Mammary epithelial cell (primary cell): ENCODE measurements at regions not wholly inside any gene's neighbourhood (a gene's known extent, or its start where the extent isn't known, plus 50 kb on each side); places are given as distances from the start of the nearest gene placed in this dataset.

Source experiments
- EZH2 ChIP-seq: IDR thresholded peaks from 2 replicates; pipeline ENCODE4 v1.6.1; 2012; ENCODE audit warnings: low read length, inconsistent platforms, borderline replicate concordance
- TF ChIP-seq, protein P1 (sequence below), 2 donors: IDR thresholded peaks in 1 of 2; conservative IDR thresholded peaks in 1 of 2; 2 replicates each; pipeline ENCODE4 v1.5.1; 2011 to 2012; ENCODE audit warnings: inconsistent platforms in 2 of 2, low read length in 2 of 2, mild to moderate bottlenecking in 2 of 2, control low read depth in 1 of 2, low read depth in 1 of 2; ENCODE audit not compliant: insufficient read depth in 1 of 2; ENCODE audit errors: extremely low read depth in 1 of 2

DNA sequence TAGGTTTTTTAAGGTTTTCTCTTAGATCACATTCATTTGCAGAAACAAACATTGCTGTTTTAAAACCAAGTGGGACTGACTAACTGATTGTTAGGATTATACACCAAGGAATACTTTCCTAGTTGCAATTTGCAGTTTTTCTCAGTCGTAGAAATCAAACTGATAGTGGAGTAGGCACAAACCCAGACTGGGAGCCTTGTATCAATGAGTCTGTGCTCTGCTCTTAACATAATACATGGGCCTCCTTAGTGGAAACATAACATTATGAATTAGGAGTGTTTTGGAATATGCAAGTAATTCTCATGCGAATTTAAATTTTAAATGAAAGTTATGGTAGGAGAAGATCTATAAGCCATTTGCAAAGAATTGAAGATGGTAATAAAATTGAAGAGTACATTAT, 223.5 kb downstream of the CLCN4 start:
- TF ChIP-seq, protein P1, sequence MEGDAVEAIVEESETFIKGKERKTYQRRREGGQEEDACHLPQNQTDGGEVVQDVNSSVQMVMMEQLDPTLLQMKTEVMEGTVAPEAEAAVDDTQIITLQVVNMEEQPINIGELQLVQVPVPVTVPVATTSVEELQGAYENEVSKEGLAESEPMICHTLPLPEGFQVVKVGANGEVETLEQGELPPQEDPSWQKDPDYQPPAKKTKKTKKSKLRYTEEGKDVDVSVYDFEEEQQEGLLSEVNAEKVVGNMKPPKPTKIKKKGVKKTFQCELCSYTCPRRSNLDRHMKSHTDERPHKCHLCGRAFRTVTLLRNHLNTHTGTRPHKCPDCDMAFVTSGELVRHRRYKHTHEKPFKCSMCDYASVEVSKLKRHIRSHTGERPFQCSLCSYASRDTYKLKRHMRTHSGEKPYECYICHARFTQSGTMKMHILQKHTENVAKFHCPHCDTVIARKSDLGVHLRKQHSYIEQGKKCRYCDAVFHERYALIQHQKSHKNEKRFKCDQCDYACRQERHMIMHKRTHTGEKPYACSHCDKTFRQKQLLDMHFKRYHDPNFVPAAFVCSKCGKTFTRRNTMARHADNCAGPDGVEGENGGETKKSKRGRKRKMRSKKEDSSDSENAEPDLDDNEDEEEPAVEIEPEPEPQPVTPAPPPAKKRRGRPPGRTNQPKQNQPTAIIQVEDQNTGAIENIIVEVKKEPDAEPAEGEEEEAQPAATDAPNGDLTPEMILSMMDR (conservative IDR thresholded peaks at IDR 0.05 in 1 of 2, IDR thresholded peaks at IDR 0.05 in 1 of 2; ENCODE audit: extremely low read depth in 1 of 2, insufficient read depth in 1 of 2, low read depth in 1 of 2, low read length in 2 of 2), result no peak
- TF ChIP-seq EZH2, result no peak
